RWPE1 (cell line): ENCODE measurements at regions not wholly inside any gene's neighbourhood (a gene's known extent, or its start where the extent isn't known, plus 50 kb on each side); places are given as distances from the start of the nearest gene placed in this dataset.

Source experiments
- CTCF ChIA-PET: fragments of 350-600 bp; sonication (Branson Sonifier 250); formaldehyde crosslinking; extraction: SDS; loops from one replicate; lab custom pipeline; 2021; lab: Yijun Ruan, JAX
- POLR2A ChIA-PET: fragments of 400-600 bp; formaldehyde crosslinking; extraction: SDS; loops from one replicate; lab custom pipeline; 2020; ENCODE audit warnings: antibody characterized with exemption; ENCODE audit not compliant: low non-redundant PET; lab: Yijun Ruan, JAX
- DNase-seq: peaks from one replicate; pipeline ENCODE4 v3.0.0; 2012; ENCODE audit warnings: low spot score
- H3K27ac ChIP-seq: fragments of 450-650 bp; 2 replicates; pipeline ENCODE4 v1.5.1; 2017
- TF ChIP-seq, protein P1 (sequence below): fragments of 450-650 bp; conservative IDR thresholded peaks from 2 replicates; pipeline ENCODE4 v1.5.1; 2017; ENCODE audit warnings: low read depth, mild to moderate bottlenecking

DNA sequence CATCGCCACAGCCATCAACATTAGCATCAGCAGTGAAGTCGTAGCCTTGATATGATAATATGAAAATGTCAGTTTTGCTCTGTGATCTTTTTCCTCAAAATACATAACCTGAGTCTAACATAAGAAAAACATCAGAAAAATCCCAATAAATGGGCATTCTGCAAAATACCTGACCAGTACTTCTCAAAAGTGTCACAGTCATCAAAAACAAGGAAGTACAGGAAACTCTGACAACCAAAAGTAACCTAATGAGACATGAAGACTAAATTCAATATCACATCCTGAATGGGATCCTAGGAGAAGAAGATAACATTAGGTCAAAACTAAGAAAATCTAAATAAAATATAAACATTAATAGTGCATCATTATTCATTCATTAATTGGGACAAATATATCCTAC is 1731.0 kb downstream of the SUCLG1 start:
- TF ChIP-seq, protein P1, sequence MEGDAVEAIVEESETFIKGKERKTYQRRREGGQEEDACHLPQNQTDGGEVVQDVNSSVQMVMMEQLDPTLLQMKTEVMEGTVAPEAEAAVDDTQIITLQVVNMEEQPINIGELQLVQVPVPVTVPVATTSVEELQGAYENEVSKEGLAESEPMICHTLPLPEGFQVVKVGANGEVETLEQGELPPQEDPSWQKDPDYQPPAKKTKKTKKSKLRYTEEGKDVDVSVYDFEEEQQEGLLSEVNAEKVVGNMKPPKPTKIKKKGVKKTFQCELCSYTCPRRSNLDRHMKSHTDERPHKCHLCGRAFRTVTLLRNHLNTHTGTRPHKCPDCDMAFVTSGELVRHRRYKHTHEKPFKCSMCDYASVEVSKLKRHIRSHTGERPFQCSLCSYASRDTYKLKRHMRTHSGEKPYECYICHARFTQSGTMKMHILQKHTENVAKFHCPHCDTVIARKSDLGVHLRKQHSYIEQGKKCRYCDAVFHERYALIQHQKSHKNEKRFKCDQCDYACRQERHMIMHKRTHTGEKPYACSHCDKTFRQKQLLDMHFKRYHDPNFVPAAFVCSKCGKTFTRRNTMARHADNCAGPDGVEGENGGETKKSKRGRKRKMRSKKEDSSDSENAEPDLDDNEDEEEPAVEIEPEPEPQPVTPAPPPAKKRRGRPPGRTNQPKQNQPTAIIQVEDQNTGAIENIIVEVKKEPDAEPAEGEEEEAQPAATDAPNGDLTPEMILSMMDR: no peak
- CTCF ChIA-PET: no interaction called here
- DNase-seq: no peak
- no peak overlapping the region for H3K27ac ChIP-seq
- POLR2A ChIA-PET: no interaction called here

DNA sequence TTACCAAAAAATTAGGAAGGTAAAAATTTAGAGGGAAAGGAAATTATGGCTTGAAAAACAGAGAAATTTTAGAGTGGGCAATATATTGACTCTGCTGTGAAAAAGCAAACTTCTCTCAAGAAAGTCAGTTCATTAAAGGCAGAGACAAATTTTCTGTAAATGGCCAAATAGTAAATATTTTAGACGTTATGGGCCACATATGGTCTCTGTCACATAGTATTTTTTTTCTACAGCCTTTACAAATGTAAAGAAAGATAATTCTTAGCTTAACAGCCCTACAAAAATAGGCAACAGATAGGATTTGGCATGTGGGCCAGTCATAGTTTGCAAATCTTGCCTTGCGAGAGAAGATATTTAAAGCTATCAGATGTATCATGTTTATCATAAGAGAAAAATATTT is 1750.4 kb downstream of the SUCLG1 start:
- ChIA-PET POLR2A (no interaction called here), CTCF (no interaction called here)
- DNase-seq: no peak
- TF ChIP-seq, protein P1: no peak
- H3K27ac ChIP-seq: no peak overlapping the region

DNA sequence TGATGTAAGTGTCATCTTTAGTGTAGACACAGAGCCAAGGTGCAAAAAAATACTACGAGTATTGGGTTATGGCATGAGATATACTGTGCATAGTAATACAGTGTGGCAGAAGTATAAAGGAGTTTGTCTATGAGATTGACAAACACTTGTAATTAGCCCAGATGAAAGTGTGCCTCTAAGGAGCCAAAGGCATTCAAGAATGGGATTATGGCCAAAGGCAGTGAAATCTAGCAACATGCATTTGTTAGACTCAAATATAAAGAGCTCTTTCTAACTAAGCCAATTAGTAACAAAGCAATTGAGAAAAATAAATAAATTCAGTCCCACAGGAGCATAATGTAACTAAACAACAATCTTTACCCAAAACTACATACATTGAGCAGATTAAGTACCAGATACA is 1761.8 kb downstream of the SUCLG1 start:
- TF ChIP-seq, protein P1: no peak
- CTCF ChIA-PET: interaction anchor here (0.7 kb wide), 1 partner anchor 37 kb away, joined by 3 read pairs; no protein-coding TSS in a partner anchor
- no peak overlapping the region for H3K27ac ChIP-seq
- DNase-seq: no peak
- POLR2A ChIA-PET: no interaction called here

DNA sequence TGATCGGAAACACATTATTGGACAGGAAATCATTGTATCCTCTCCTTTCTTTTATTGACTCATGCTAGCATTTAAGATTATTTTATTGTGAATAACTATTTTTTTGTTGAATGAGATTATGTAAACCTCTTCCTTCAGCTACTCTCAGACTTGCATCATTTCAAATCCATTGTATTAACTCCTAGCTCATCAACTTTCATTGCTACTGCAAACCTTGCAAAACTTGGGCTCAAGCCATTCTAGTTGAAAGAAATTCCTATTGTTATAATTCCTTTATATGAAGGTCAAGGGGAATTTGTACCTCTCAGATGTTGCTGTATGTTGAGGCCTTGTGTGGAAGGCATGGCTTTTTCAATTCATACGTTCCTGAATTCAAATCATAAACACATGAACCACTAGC is 1764.6 kb downstream of the SUCLG1 start:
- POLR2A ChIA-PET: no interaction called here
- CTCF ChIA-PET: no interaction called here
- H3K27ac ChIP-seq: no peak overlapping the region
- DNase-seq: no peak
- TF ChIP-seq, protein P1: no peak

DNA sequence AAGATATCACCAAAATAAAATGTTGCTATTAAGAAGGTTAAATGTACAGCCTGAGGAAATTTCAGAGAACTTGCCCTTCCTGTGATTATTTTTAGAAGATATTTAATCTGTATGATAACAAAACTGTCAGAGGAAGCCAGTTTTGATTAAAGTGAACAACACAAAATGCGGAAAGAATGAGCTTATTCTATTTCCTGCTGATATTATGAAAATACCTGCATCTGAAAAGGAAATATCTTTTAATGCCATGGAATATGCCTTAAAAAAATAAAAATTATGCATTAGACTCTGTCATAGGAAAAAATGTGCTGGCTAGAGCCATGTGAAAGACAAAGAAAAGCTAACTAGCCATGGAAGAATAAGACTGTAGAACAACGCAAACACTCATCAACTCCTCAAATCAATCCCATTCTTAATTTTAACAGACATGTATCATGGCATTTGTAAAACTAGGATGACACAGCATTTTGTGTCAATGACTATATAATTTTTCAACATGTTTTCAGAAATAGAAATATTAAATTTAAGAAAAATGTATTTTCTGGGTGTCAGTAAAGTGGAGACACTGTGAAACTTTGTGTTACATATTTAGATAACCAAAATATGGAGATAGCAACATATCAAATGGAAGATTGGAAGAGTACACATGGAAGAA is 1768.2 kb downstream of the SUCLG1 start:
- ChIA-PET POLR2A (no interaction called here), CTCF (no interaction called here)
- no peak overlapping the region for H3K27ac ChIP-seq
- TF ChIP-seq, protein P1: no peak
- no peak for DNase-seq

DNA sequence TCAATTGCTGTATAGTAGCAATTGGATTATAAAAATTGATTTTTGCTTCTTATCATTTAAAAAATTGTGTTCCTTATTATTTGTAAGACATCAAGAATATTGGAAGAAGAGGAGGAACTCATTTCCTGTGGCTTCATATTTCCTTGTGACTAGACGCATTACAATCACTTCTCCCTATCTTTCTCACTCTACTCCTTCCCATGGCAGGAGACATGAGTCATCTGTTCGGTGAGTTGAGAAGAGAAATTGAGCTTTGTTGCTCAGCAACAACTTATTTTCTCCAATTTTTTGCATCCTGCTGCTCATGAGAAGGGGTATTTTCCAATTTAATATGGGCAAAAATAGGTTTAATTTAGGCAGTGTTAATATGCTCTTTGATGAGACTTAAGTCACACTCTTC is 1783.9 kb downstream of the SUCLG1 start:
- H3K27ac ChIP-seq: no peak overlapping the region
- POLR2A ChIA-PET: no interaction called here
- DNase-seq: no peak
- TF ChIP-seq, protein P1: no peak
- CTCF ChIA-PET: no interaction called here
